MCF 10A (cell line): ENCODE measurements at regions not wholly inside any gene's neighbourhood (a gene's known extent, or its start where the extent isn't known, plus 50 kb on each side); places are given as distances from the start of the nearest gene placed in this dataset.

Experiments used
- BruUV-seq: library from RNA; stranded (reverse); fragments of 400-500 nt; replicated peaks from 2 replicates; lab custom pipeline; 2021; lab: Mats Ljungman, UMichigan
- CTCF ChIA-PET: fragments of 300-600 bp; sonication (Branson Sonifier 250); formaldehyde crosslinking; extraction: SDS; loops from one replicate; lab custom pipeline; 2021; ENCODE audit warnings: antibody characterized with exemption, inconsistent platforms; lab: Yijun Ruan, JAX
- POLR2A ChIA-PET: fragments of 300-600, 350-650 bp; sonication (Branson Sonifier 250); formaldehyde crosslinking; extraction: SDS; loops from one replicate; lab custom pipeline; 2020; ENCODE audit warnings: antibody characterized with exemption, inconsistent platforms; lab: Yijun Ruan, JAX
- DNase-seq: peaks from one replicate; pipeline ENCODE4 v3.0.0-alpha.2; 2018; ENCODE audit not compliant: unreplicated experiment
- H3K27ac Mint-ChIP-seq: one replicate; pipeline ENCODE4 v1.8.0; 2022; ENCODE audit warnings: mild to moderate bottlenecking, low read depth, mixed read lengths; ENCODE audit not compliant: unreplicated experiment
- H3K27me3 Mint-ChIP-seq: one replicate; pipeline ENCODE4 v1.8.0; 2022; ENCODE audit warnings: mixed read lengths; ENCODE audit not compliant: insufficient read depth, unreplicated experiment
- H3K36me3 Mint-ChIP-seq: one replicate; pipeline ENCODE4 v1.8.0; 2022; ENCODE audit warnings: mild to moderate bottlenecking, moderate library complexity, mixed read lengths; ENCODE audit not compliant: insufficient read depth, unreplicated experiment
- H3K4me1 Mint-ChIP-seq: one replicate; pipeline ENCODE4 v1.8.0; 2022; ENCODE audit warnings: mixed read lengths; ENCODE audit not compliant: insufficient read depth, unreplicated experiment
- H3K4me3 Mint-ChIP-seq: one replicate; pipeline ENCODE4 v1.8.0; 2022; ENCODE audit warnings: mild to moderate bottlenecking, moderate library complexity, mixed read lengths; ENCODE audit not compliant: unreplicated experiment
- H3K9me3 Mint-ChIP-seq: one replicate; pipeline ENCODE4 v1.8.0; 2022; ENCODE audit warnings: mixed read lengths; ENCODE audit not compliant: unreplicated experiment
- CTCF ChIP-seq: fragments of 200-600 bp; IDR thresholded peaks from one replicate; pipeline ENCODE4 v1.8.0; 2022; ENCODE audit warnings: antibody characterized with exemption, mild to moderate bottlenecking; ENCODE audit not compliant: unreplicated experiment
- intact Hi-C: fragments of 100-400 bp; cut with micrococcal nuclease; formaldehyde crosslinking; loops from 2 replicates; pipeline ENCODE4 v1.14.1; 2022

GRCh38 chr12:67067453-67068203 lies 201.5 kb upstream of the CAND1 start:
- H3K27ac Mint-ChIP-seq = no peak overlapping the region
- no peak for DNase-seq
- no TSS peak for BruUV-seq
- H3K4me3 Mint-ChIP-seq = peak overlapping the region; percentile 77
- no peaks in the 10 kb centered on the region for H3K36me3 Mint-ChIP-seq
- ChIA-PET CTCF (interaction anchor here (0.6 to 0.8 kb wide), 3 partner anchors 18 to 145 kb away, joined by 3 to 5 read pairs (median 3); no protein-coding TSS in a partner anchor), POLR2A (interaction anchor here (3.1 kb wide), 1 partner anchor 201 kb away, joined by 17 read pairs; the partner anchor contains the start of gene CAND1)
- no peaks in the 10 kb centered on the region for H3K27me3 Mint-ChIP-seq
- H3K4me1 Mint-ChIP-seq = peaks cover 21% of the 10 kb centered on the region
- TF ChIP-seq CTCF = peak; percentile 8
- H3K9me3 Mint-ChIP-seq = no peaks in the 10 kb centered on the region
- intact Hi-C loops = loop anchor here (2.0 to 5.0 kb wide), 2 partner anchors 43 to 160 kb away; no protein-coding TSS in a partner anchor

- H3K9me3 Mint-ChIP-seq = no peaks in the 10 kb centered on the region
- DNase-seq = peak; percentile 16
- ChIA-PET POLR2A (interaction anchor here (0.6 to 3.1 kb wide), 2 partner anchors 186 to 201 kb away, joined by 3 to 17 read pairs; partner anchors contain the start of gene CAND1), CTCF (interaction anchor here (0.6 to 1.8 kb wide), 8 partner anchors 19 to 929 kb away, joined by 3 to 10 read pairs (median 4); no protein-coding TSS in a partner anchor)
- peak overlapping the region; percentile 77 for H3K4me3 Mint-ChIP-seq
- intact Hi-C loops = loop anchor here (5.0 kb wide), 1 partner anchor 161 kb away; no protein-coding TSS in a partner anchor
- peak overlapping the region; percentile 63 for H3K27ac Mint-ChIP-seq
- peaks cover 21% of the 10 kb centered on the region for H3K4me1 Mint-ChIP-seq
- H3K36me3 Mint-ChIP-seq = no peaks in the 10 kb centered on the region
- no peak for TF ChIP-seq CTCF
- H3K27me3 Mint-ChIP-seq = no peaks in the 10 kb centered on the region
- no TSS peak for BruUV-seq
Observed at GRCh38 chr12:67068204-67068731, 200.9 kb upstream of the CAND1 start.

- ChIA-PET POLR2A (interaction anchor here (0.6 to 3.1 kb wide), 4 partner anchors 10 to 200 kb away, joined by 3 to 17 read pairs (median 5); partner anchors contain the start of gene CAND1), CTCF (interaction anchor here (0.5 to 1.8 kb wide), 9 partner anchors 26 to 930 kb away, joined by 3 to 10 read pairs (median 3); no protein-coding TSS in a partner anchor)
Observed at GRCh38 chr12:67068761-67069450, 200.3 kb upstream of the CAND1 start.

More at GRCh38 chr12:67068761-67069450, 200.3 kb upstream of the CAND1 start:
- BruUV-seq = no TSS peak
- no peaks in the 10 kb centered on the region for H3K9me3 Mint-ChIP-seq
- peak; percentile 69 for DNase-seq
- no peaks in the 10 kb centered on the region for H3K27me3 Mint-ChIP-seq
- TF ChIP-seq CTCF = peak; percentile 1
- H3K27ac Mint-ChIP-seq = peak overlapping the region; percentile 63
- H3K4me3 Mint-ChIP-seq = peak overlapping the region; percentile 77
- intact Hi-C loops = loop anchor here (1.0 to 5.0 kb wide), 2 partner anchors 151 to 162 kb away; no protein-coding TSS in a partner anchor
- no peaks in the 10 kb centered on the region for H3K36me3 Mint-ChIP-seq
- peaks cover 21% of the 10 kb centered on the region for H3K4me1 Mint-ChIP-seq
